PFSK-1 (cell line): ENCODE measurements at regions not wholly inside any gene's neighbourhood (a gene's known extent, or its start where the extent isn't known, plus 50 kb on each side); places are given as distances from the start of the nearest gene placed in this dataset.

ENCODE experiments used
- FOXP2 ChIP-seq: optimal IDR thresholded peaks from 2 replicates; pipeline ENCODE3; 2011; ENCODE audit warnings: borderline replicate concordance, control low read depth, inconsistent platforms; ENCODE audit not compliant: insufficient read depth; ENCODE audit errors: extremely low read length, extremely low read depth
- POLR2AphosphoS5 ChIP-seq: IDR thresholded peaks from 2 replicates; pipeline ENCODE4 v1.6.1; 2012; ENCODE audit warnings: low read depth, mild to moderate bottlenecking, control low read depth, low read length, moderate library complexity
- SIN3A ChIP-seq: IDR thresholded peaks from 2 replicates; pipeline ENCODE4 v1.6.1; 2012; ENCODE audit warnings: mild to moderate bottlenecking, low read length, moderate library complexity, borderline replicate concordance; ENCODE audit not compliant: insufficient read depth
- TAF1 ChIP-seq: IDR thresholded peaks from 2 replicates; pipeline ENCODE4 v1.6.1; 2012; ENCODE audit warnings: low read length, control low read depth, borderline replicate concordance; ENCODE audit not compliant: insufficient read depth
- TF ChIP-seq, protein P1 (sequence below), 2 experiments: IDR thresholded peaks; 2 replicates each; pipeline versions ENCODE4 v1.6.1 to v1.8.0; 2011 to 2012; ENCODE audit warnings: low read depth in 2 of 2, low read length in 2 of 2, control low read depth in 1 of 2, inconsistent platforms in 1 of 2, mild to moderate bottlenecking in 1 of 2, moderate library complexity in 1 of 2; ENCODE audit not compliant: insufficient read depth in 1 of 2

DNA sequence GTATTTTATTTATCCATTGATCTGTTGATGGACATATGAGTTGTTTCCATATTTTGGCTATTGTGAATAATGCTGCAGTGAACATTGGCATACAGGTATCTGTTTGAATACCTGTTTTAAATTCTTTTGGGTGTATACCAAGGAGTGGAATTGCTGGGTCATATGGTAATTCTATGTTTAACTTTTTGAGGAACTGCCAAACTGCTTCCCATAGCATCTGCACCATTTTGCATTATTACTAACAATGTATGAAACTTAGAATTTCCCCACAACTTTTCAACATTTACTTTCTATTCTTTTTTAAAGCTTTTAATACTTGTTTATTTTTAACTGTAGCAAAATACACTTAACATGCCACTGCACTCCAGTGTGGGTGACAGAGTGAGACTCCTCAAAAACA lies 57.0 kb upstream of the MSN start:
- TF ChIP-seq, protein P1, sequence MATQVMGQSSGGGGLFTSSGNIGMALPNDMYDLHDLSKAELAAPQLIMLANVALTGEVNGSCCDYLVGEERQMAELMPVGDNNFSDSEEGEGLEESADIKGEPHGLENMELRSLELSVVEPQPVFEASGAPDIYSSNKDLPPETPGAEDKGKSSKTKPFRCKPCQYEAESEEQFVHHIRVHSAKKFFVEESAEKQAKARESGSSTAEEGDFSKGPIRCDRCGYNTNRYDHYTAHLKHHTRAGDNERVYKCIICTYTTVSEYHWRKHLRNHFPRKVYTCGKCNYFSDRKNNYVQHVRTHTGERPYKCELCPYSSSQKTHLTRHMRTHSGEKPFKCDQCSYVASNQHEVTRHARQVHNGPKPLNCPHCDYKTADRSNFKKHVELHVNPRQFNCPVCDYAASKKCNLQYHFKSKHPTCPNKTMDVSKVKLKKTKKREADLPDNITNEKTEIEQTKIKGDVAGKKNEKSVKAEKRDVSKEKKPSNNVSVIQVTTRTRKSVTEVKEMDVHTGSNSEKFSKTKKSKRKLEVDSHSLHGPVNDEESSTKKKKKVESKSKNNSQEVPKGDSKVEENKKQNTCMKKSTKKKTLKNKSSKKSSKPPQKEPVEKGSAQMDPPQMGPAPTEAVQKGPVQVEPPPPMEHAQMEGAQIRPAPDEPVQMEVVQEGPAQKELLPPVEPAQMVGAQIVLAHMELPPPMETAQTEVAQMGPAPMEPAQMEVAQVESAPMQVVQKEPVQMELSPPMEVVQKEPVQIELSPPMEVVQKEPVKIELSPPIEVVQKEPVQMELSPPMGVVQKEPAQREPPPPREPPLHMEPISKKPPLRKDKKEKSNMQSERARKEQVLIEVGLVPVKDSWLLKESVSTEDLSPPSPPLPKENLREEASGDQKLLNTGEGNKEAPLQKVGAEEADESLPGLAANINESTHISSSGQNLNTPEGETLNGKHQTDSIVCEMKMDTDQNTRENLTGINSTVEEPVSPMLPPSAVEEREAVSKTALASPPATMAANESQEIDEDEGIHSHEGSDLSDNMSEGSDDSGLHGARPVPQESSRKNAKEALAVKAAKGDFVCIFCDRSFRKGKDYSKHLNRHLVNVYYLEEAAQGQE (IDR thresholded peaks at IDR 0.05; ENCODE audit: insufficient read depth in 1 of 2, low read depth in 2 of 2, low read length in 2 of 2) = no peak
- TF ChIP-seq POLR2AphosphoS5 (no peak), SIN3A (no peak), TAF1 (no peak), FOXP2 (no peak)

DNA sequence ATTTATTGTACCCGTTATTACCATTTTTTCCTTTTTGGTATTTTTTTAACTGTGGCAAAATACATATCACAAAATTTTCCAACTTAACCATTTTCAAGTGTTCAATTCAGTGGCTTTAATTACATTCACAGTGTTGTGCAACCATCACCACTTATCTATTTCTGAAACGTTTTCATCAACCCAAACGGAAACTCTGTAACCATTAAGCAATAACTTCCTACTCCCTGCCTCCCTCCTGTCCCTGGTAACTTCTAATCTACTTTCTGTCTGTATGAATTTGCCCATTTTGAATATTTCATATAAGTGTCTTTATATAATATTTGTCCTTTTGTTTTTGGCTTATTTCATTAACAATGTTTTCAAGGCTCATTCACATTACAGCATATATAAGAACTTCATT lies 57.4 kb upstream of the MSN start:
- no peak for TF ChIP-seq FOXP2
- TF ChIP-seq, protein P1 (IDR thresholded peaks at IDR 0.05; ENCODE audit: insufficient read depth in 1 of 2, low read depth in 2 of 2, low read length in 2 of 2) = no peak

DNA sequence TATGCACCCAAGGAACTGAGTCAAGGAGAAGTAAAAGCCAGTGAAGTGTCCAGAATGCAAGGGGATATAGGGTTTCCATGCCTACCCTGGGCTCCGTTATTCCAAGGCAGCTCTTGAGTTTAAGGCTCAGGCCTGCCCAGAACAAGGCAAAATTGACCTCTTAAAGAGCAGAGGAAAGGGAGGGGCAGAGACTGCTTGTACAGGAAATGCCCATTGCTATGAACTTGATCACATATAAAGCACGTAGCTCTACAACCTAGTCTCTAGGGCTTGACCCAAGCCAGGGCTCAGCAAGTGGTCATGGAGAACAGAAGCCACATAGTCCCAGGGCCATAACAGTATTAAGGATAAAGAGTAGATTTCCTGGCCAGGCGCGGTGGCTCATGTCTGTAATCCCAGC lies 58.2 kb upstream of the MSN start:
- TF ChIP-seq, protein P1 (IDR thresholded peaks at IDR 0.05; ENCODE audit: insufficient read depth in 1 of 2, low read depth in 2 of 2, low read length in 2 of 2) = no peak
- TF ChIP-seq FOXP2 (no peak), SIN3A (no peak)

DNA sequence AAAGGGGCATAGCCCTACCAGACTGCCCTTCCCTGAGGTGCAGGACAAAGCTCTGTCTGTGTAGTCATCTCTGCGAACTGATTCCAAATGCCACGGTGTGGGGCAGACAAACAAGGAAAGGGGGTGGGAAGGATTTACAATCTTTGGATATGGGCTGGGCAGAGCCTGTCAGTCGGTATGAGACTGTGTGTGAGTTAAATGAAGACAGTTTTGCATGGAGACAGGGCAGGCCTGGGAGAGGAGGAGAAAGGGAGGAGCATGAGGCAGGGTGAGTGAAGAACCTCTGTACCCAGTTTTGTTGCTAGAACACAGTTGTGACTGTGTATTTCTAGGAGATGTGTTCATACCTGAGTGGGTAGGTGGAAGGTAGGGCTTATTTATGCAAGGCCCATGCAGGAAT lies 59.4 kb upstream of the MSN start:
- no peak for TF ChIP-seq TAF1
- no peak for TF ChIP-seq FOXP2
- TF ChIP-seq, protein P1 (IDR thresholded peaks at IDR 0.05; ENCODE audit: insufficient read depth in 1 of 2, low read depth in 2 of 2, low read length in 2 of 2) = no peak
- TF ChIP-seq POLR2AphosphoS5 = no peak
- no peak for TF ChIP-seq SIN3A

DNA sequence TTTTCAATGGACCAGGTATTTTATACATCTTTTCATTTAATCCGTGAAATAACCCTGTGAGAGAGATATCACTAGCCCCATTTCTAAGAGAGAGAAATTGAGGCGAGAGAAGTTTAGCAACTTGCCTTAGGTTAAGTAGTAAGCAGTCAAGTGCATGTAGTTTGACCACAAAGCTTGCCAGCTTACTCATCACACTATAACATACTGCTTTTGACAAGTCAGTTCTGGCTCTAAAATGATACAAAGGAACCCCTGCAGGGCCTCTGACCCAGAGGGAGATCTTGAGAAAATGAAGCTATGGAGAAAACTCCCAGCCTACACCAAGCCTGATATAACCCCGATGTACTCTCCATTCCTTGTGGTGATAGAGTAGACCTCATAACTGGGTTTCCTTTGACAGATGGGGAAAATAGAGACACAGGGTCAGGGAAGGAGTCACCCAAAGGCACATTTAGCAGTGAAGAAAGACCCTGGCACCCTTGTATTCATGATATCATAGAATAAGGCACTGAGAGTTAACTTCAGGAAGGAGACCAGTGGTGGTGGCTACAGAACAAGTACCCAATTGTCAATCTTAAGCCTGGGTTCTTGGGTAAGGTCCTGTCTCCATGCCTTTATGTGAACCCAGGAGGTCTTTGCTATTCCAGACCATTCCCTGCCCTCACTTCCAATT lies 60.2 kb upstream of the MSN start:
- TF ChIP-seq TAF1 (no peak), POLR2AphosphoS5 (no peak), SIN3A (no peak), FOXP2 (no peak)
- TF ChIP-seq, protein P1 (IDR thresholded peaks at IDR 0.05; ENCODE audit: insufficient read depth in 1 of 2, low read depth in 2 of 2, low read length in 2 of 2) = no peak
